NCI-H2081 (cell line): ENCODE measurements at regions not wholly inside any gene's neighbourhood (a gene's known extent, or its start where the extent isn't known, plus 50 kb on each side); places are given as distances from the start of the nearest gene placed in this dataset.

Experiments used
- DNase-seq, 2 experiments: peaks; one replicate each; lab custom pipeline; 2025; lab: John Stamatoyannopoulos, UW

DNA sequence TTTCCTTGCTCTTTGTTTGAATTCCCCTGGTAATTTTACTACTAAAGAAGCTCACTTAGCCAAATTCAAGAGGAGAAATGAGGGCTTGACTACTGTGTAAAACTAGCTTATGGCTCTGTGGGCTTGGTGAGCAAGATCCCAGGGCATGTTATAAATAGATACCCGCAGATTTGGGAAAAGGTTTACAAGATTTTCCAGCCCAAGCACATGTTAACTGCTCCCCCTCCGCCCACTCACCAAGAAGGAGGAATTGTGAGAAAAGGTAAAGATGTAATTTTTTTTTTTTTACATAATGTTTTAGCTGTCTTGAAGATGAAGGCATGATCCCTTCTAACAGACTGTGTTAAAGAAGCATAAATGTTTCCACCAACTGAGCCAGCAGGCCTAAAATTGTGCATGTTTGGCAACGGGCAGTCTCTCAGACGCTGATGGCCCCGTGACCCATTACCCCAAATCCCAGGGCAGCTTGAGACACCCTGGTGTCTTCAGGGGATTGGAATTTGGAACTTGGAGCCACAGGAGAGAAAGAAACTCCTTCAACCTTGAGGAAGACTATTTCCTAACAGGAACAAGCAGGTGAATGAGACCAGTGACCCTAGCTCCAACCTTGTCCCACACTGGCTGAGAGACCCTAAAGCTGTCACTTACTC lies 429.8 kb upstream of the CELF2 start:
- no peak for DNase-seq

DNA sequence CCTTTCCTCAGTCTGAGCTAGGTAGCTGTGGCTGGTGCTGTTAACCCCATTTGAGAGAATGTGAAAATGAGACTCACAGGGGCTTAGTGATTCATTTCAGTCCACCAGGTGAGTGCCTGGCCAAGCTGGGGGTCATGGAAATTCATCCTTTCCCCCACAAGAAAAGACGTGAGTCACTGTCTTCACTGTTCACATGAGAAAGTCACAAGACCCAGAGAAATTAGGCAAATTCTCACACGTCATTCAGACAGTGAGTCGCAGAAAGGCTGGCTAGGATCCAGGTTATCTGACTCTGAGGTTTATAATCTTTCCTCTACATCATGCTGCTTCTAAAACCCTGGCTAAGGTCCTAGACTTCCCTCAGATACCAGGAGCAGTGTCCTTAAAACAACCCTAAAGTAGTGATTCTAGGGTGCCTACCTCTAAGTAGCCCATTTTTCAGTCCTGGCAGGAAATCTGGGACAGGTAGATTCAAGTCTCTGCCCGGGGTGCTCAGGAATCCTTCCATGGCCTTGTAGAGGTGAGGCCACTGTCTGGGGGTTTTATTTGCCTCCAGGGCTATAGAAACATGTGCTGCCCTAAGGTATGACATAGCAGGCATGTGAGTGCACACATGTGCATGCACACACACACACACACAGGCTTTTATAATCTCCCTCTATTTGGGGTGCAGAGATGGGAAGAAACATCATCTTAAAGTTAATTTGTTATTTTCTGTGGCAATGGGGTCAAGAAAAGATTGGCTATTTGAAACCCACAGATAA lies 427.9 kb upstream of the CELF2 start:
- DNase-seq = no peak

DNA sequence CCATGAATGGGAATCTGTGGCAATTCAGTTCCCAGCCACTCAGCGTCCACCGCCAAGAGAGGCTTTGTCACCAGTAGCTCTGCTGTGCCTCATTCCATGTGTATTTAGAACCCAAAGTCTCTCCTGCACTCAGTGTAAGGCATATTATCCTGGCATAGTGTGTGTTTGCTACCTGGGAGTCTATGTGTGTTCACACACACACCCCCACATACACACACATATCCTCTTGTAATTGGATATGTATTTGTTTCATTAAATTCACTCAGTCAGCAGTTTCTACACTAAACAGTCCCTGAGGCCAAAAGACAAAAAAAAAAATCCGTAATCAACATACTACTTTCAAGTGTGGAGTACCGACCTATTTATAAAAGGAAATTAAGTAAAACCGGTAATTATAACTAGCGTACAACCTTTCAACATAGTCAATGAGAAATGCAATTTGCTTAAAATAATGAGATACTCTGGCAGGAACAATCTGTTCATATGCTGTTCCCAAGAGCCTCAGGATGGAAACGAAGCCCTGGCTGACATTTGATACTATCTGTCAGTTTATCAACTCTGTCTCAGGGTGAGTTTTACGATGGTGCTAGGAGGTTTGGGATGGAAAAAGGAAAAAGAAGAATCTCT lies 425.8 kb upstream of the CELF2 start:
- DNase-seq = peak in 1 of 2 experiments; percentile 38

DNA sequence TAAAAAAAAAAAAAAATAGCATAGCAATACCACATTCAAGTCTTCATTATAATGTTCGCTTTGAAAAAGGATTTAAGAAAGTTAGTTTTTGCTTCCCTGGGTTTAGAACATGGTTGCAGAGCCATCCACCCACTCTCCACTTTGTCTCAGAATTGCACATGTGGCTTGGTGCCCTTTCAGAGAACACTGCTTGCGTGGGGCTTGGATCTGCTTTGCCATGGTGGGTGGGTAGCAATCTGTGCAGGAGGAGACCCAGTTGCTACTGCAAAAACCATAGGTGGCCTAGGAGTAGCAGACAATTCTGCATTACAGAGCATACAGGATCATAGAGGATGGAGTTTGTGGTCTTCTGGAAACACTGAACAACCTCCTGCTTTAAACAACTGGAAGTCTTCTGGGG lies 421.4 kb upstream of the CELF2 start:
- no peak for DNase-seq

DNA sequence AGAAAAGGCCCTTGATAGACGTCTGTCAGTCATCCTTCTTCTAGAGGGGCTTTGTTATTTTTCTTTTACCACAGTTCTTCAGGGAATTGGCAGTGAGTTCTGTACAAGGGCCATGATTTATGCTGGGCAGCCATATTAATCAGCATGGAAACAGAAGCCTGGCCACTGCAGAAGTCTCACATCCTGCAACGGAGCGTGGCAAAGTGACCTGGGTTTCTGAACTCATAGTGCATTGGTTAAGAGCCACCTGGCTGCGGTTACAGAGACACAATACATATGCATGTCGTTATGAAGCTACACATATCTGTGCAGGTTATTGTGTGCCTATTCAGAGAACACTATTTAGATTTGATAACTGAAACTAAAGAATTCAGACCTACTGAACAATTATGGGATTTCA lies 419.4 kb upstream of the CELF2 start:
- no peak for DNase-seq

DNA sequence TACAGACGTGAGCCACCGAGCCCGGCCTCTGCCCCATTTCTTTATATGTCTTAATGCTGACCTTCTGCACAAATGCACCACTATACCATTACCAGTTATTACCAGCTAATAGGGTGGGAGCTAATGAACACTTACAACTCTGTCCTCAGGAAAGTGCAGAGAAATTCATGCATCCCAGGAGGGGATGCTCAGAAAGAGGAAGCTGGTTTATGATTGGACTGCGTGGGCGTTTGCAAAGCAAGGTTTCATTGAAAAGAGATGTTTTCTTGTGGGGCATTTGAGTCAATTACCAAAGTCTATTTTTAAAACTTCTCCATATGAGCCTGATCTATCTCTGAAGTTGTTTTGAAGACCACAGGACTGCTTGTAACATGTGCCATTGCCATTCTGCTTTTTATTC lies 417.7 kb upstream of the CELF2 start:
- no peak for DNase-seq

DNA sequence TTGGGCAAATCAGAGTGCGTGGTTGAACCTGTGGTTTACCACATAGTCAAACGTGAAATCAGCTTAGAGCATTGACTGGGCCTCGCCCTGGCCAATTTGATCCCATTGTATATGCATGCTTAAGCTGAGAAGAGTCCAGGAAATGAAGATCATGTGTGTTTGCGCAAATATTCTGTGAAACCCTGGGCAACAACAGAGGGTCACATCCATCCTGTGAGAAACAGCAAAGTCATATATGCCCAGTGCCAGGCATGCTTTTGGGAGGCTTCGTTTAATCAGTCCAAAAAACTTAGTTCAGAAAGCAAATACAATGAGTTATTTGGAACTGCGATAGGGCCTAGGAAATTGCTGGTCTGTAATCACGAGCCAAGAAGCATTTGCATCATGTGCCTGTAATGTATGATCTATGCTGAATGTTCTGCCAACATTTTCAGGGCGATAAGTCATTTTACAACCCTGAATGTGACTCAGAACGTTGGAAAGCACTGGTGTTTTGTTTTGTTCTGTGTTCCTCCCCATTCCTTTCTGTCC lies 412.1 kb upstream of the CELF2 start:
- no peak for DNase-seq

DNA sequence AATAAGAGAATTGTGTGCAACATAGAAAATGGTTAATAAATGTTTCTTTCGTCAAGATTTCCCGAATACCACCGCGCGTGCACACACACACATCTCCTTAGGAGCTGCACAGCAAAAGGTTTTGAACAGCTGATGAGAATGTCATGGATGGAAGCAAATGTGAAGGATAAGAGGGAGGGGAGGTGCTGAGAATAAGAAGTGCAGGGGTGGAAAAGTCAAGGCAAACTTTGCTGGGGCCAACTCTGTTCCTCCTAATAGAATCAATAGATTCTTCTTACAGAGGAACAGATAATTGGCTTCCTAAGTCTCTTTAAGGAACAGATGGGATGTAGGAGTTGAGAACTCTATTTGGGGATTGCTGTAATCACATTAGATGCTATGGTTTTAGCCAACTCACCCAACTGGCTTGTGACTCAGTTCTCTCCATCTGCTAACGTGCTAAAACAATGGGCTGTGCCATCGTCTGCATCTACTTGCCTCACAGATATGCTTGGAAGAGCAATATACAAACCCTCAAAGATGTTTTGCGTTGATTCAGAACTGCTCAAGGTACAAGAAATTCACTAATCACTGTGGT lies 408.2 kb upstream of the CELF2 start:
- no peak for DNase-seq

DNA sequence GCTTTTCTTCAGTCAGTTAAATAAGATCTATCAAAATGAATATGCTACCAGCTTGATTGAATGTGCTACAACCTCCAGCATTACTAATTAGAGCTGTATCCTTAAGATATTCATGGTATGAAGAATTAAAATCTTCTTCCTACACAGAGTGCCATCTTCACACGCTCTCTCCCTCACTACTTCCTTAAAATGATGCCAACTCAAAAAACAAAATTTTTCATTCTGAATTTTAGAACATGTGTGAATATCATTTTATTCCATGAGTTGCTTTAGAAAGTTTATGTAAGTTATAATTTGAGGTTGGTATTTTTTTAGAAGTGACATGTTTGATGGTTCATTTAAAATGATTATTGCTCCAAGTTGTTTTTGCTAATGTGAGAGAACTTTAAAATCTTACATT lies 407.5 kb upstream of the CELF2 start:
- DNase-seq = no peak

DNA sequence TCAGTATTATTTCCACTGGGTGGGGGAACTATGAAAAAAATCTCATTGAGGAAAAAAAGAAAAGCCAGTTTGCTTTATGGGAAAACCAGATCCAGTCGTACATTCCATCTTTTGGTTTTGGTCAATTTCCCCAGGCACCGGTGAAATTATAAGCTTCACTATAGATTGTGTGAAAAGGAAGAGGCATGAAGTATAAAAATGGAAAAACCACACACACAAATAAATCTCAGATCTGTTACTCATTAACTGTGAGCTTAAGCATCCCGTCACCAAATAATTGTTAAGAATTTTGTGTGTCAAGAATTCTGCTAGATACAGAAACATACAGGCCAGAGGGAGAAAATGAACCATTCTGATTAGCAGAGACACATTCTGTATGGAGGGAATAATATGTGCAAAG lies 405.5 kb upstream of the CELF2 start:
- no peak for DNase-seq

DNA sequence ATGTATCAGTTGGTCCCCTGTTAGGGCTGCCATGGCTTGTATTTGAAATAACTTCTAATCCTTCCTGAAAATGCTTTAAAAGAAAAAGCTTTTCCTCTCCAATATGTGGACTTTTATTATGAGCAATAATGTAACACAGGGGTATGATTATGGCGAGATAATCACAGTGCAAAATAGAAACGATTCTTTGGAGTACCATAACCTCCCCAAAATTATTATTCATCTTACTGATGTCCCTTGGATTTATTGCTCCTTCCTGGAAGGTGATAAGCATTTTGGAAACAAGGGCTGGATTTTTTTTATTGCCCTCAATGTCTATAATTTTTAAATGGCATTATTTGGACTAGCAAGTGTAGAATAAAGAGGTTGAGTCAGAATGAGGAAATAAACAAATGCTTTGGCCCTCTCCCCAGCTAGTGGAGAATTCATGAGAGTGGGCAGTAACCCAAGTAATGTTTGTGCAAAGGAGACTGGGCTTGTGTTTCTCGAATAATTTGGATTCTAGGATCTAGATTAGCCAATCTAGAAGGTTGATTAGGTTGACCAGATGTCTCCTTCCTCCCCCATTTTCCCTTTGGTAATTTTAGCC lies 403.9 kb upstream of the CELF2 start:
- DNase-seq = no peak

DNA sequence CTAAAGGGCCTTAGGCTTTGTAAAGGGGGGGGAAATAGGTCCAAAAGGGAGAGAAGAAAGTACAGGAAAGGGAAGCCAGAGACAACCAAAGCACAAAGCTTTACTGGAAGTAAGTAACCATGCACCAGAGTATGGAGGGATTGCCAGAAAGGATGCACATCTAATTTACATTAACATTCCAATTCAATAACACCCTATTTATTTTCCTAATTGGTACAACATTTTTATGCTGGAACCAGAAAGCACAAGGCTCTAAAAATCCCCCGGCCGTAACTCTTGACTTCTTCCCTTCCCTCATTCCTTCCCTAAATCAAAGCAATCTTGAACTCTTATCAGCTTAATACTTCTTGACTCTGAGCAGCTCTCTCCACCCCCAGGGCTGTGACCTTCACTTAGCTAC lies 400.0 kb upstream of the CELF2 start:
- DNase-seq = no peak

DNA sequence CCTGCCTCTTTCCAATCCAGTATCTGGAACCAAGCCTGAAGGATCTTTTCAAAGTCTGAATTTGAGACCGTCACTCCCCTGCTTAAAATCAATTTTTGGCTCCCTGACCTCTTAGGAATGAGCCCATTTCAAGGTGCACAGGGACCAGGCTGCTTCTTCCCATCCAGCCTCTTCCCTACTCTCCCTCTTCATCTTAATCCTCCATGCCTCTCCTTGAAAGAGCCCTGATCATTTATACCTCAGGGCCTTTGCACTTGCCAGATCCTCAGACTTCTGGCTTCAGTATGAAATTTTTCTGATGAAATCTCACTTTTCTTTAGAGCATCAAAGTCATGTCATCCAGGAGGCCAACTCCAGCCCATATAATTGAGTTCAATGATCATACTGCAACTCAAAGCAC lies 399.5 kb upstream of the CELF2 start:
- DNase-seq = no peak

DNA sequence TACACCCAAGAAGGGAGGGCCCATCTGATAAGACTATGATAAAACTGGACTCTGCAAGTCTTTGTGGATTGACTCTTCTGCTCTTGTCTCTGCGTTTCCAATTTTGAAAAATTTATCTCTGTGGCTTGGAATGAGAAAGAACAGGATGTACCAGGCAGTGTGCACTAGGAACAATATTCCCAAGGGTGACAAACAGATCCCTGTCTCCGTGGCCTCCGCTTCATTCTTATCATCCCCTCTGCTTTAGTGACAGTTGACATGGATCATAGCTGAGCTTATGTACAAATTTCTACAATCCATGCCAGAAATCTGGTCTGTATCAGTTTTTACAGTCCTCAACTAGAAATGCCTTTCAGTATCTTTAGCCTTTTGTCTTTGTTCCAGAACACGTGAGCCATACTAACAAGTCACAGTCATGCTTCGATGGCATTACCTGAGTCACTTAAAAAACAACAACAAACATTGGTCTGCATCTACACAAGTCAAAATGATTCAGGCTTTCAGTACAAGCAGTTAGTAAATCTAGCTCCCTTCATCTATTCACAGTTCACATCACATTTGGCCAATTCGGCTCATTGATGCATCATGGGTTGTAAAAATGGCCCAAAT lies 393.6 kb upstream of the CELF2 start:
- DNase-seq = no peak

DNA sequence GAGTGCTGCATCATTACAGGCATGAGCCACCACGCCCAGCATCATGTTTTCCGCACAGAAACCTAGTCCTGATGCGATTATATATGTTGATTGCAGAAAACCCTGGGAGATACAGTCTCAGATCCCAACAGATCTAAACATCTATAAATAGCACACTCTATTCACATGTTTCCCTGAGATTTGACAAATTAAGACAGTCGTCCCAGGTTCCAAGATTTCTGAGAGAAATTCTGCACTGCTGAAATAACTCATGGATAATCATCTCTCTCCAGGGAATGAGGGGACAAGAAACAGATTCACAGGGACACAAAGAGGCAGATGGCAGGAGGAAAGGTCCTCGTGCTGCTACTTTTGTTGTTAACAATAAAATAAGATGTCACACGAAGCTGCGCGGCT lies 393.1 kb upstream of the CELF2 start:
- DNase-seq = no peak

DNA sequence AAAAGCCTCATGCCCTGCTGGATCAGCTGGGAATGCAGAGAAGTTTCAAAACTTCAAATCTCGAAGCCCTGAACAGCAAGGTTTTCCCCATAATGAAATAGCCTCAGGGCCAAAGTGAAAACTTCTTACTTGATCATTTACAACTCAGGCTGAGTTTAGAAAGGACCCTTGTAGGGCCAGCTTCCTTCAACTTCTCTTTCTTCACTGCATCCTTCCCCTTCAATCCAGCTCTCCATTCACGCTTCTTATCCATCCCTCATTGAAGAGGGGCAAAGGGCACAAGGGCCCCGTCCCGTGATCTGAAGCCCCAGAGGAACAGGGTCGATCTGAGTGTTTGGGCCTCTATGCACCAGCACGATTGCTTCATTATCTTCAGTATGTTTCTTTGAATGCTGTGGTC lies 392.2 kb upstream of the CELF2 start:
- DNase-seq = no peak

DNA sequence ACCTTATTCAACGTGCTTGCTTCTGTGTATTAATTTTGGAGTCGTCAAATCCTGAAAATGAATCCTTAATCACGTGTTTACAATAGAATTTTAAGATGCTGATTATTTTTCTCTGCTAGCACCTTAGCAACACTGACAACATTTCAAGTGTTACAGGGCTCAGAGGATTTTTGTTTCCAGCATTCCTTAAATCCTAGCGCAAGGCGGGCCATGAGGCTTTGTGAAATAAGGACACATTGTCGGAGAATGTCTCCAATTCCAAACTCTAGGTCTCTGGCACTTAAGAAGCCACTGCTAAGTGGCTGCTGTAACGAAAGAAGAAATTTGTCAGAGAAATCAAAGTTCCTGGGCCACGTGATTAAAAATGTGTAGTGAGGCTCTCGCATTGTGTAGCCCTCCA lies 390.9 kb upstream of the CELF2 start:
- DNase-seq = no peak

DNA sequence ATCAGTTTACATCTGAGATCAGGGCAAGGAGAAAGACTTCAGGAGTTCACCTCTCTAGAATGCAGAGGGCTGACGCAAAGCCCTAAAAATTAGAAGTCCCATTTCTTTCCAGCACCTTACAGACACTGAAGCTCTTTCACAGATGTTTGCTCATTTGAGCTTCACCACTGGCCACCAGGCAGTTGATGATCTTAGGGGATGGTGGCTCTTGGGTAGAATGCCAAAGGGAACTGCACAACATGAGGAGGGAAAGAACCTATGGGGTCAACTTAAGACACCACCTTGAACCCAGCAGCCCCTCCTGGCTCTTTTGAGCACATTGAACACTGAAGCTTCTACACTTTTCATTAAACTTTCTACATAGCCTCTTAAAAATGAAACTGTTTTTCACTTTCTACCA lies 390.3 kb upstream of the CELF2 start:
- DNase-seq = no peak

DNA sequence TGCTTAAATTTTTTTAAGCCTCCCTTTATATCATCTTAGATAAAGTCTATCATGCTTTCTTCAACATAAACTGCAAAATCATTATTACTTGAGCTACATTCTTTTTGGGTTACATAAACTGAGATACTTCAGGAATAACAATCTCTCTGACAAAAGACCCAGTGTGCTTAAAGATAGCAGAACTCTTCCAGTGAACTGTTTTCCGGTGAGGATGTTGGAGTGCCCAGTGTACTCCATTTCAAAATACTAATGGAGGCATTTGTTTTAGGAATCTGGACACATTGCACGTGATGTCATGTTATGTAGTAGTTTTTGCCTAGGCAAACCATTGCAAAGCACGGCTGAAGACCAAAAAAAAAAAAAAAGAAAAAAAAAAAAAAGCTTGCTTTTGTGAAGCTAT lies 388.2 kb upstream of the CELF2 start:
- no peak for DNase-seq

DNA sequence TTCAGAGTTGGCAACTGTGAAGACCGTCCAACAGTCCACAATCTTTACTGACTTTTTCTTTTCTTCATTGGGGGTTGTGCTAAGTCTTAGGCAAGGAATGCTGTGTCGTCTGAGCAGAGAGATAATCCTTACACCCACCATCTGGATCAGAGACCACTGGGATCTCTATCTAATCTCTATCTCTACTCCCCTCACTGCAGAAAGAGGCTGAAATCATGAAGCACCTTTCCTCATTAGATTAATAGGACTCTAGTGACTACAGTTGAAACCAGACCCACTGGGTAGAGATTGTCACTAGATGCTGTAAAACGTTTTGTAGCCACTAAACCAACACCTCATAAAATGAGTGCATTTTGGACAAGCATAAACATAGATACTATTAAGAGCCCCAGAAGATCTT lies 387.4 kb upstream of the CELF2 start:
- DNase-seq = no peak

DNA sequence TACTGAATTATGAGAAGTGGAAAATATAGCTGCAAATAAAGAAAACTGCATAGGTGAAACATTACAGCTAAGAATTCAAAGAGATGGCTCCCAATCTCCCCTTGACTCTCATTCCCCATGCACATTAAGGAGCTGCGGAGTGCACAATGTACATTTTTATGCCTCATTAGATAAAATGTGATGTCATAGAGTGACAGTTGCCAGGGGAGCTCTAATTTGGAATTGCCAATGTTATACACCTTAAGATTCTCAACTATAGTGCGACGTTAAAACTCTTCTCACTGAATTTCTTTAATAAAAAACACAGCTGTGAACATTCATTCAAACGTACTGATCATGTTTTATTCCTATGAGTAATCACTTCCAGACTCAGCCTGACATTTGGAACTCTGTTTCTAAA lies 386.9 kb upstream of the CELF2 start:
- no peak for DNase-seq

DNA sequence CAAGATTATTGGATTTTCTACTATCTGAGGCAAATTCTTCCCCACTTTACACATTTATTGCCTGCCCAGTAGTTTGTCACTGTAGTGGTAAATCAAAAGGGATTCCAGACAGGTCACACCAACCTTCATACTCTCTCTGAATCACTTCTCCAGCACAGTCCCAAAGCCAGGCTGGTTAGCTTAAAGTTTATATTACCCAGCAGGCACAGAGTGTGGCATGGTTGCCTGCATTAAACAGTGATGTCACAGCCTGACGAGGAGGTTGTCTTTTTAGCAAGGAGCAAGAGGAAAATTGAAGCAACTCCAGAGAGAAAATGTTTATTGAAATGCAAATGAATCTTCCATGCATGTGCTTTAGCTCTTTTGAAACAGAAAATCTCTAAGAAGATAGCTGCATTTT lies 375.5 kb upstream of the CELF2 start:
- DNase-seq = no peak
